GM21381 (cell line): ENCODE measurements at regions not wholly inside any gene's neighbourhood (a gene's known extent, or its start where the extent isn't known, plus 50 kb on each side); places are given as distances from the start of the nearest gene placed in this dataset.
"Not testable (repeated sequence)": the region's sequence is repeated elsewhere in the genome, so short reads cannot be mapped to it uniquely, and the experiment has no call there.

Experiments
- ATAC-seq: cut with Tn5 transposase; IDR thresholded peaks from one replicate; pipeline ENCODE4 v1.9.1; 2021; ENCODE audit warnings: mild to moderate bottlenecking, moderate library complexity; ENCODE audit not compliant: unreplicated experiment

DNA sequence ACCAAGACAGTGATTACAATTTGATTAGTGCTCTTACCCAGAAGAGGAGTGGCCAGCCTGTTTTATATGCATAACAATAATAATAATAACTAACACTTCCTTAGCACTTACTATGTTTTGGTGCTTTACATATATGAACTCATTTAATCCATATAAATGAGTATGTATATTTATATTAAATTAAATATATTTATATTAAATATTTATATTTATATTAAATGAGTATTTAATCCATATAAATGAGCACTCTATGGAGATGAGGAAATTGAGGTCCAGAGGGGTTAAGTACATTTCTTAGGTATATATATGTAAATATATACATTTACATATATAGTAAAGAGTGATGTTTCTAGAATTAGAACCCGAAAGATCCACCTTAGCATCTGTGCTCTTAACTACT, 673.9 kb upstream of the ACVR2A start:
- no peak for ATAC-seq

DNA sequence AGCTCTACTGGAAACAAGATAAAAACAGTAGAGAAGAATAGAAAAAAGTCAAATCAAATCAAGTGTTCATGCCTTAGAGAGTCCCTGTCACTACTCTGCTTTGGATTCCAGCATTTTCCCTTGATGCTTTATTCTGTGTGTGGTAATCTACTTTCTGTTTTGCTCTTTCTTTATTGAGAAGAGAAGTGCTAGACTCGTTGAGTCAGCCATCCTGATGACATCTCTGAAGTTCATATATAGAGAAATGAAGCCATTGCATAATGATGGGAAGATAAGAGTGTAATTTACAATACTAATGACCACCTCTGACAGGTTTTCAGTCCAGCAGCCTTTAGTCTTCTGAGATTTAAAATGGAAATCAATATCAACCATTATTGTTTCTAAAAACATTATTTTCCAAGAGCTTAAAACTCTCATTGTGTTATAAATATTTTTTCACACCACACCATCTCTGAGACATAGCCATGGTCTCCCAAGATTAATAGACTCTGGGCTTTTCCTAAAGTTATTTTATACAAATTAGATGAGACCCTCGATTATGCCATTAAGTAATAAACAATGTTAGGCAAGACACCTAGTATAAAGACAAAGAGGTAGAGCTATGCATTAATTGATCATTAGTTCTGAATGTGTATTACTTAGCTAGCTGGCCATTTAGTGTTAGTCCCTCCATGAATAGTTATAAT, 679.0 kb upstream of the ACVR2A start:
- ATAC-seq: no peak

DNA sequence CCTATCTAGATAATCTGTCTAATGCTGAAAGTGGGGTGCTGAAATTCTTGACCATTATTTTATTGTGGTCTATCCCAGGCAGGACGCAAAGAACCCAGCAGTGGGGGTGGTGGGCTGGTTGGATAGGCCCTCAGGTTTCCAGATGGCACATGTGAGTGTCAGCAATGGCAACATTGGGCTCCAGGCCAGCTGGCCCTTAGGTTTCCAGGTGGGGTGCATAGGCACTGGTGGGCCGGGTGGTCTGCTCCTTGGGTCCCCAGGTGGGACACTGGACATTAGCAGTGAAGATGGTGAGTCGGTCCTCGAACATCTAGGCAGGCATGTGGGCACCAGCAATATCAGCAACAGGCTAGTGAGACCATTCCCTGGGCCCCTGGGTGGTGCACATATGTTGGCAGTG, 680.3 kb upstream of the ACVR2A start:
- no peak for ATAC-seq

DNA sequence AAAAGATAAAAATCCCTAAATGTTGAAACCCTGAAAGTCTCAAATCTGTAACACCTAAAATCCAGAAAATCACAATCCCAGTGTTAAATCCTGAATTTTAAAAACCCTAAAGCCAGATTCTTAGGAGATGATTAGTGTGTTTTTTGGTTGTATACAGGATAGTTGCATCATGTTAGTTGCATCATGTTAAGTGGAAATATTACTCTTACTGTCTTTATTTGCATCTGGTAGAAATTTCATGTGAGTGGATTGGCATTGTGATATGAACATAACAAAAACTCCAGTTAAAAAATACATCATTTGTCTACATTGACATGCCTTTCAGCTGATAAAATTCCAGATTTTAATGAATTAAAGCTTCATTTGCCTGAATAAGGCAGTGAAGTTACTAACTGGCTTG, 683.1 kb upstream of the ACVR2A start:
- no peak for ATAC-seq

DNA sequence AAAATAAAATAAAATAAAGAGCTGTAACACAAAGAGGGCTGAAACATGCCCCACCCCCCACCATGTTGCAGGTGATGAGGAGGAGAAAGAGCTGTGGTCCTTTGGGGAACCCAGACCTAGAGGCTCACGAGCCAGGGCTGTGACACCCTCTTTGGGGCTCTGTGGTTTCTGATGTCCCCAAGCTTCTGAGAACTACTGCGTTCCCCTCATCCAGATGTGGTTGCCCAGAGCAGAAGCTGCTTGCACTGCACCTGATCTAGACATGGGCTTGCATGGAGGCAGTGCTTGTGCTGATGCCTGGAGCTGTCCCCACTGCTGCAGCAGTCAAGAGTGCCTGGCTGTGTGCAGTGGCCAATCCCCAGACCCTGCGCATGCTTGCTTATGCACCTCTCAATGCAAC, 687.9 kb upstream of the ACVR2A start:
- no peak for ATAC-seq

DNA sequence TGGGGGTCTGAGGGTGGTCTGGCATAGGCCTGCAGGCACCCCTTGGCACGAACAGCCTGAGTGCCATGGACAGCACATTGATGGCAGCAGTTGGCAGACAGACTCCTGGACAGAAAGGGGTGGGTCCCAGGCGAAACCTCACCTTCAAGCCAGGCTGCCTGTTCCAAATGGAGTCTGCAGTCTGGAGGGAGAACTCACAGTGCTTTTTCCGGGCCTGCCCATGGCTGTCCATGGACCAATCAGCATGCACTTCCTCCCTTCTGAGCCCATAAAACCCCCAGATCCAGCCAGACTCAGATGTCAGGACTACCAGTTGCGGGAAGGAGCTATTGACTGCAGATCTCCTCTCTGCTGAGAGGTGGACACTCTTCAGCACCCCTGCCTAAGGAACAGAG, 694.6 kb upstream of the ACVR2A start:
- no peak for ATAC-seq

DNA sequence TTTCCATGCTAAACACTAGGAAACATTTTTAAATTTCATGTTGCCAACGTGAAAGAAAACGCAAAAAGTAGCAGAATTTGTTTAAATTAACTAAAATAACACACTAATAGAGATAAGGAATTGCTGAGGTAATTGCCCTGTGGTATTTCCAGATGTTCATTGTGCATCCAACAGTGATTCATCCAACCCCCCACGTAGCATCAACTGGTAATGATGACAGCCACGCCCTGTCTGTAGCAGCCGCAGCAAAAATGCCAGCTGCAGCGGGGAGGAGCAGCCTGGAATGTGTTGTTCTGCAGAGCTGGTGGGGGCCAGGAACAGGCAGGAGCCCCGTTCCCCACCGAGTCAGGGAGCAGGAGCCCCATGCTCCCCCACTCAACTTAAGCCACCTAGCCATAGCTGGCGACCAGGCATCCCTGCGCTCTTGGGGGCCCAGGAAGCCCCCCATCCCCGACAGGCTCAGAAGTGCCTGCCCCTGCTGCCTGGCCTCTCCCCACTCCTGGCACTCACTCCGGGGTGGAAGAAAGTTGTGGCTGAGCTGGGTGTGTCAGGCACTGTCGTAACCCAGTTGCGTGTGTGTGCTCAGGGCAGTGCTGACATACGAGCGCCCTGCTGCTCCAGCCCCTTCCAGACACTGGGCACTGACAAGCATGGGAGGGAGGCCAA, 695.1 kb upstream of the ACVR2A start:
- ATAC-seq: no peak

DNA sequence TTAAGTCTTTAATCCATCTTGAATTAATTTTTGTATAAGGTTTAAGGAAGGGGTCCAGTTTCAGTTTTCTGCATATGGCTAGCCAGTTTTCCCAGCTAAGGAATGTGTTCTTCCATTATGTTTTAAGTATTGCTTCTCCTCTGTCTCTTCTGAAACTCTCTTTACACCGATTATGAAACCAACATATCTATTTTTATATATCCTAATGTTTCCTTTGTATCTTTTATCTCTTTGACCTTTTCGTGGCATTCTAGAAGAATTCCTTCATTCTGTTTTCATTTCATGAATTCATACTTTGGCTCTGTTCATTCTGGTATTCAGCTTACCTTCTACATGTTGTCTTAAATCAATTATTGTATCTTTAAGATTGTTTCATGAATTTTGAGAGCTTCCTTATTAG, 697.0 kb upstream of the ACVR2A start:
- ATAC-seq: no peak

DNA sequence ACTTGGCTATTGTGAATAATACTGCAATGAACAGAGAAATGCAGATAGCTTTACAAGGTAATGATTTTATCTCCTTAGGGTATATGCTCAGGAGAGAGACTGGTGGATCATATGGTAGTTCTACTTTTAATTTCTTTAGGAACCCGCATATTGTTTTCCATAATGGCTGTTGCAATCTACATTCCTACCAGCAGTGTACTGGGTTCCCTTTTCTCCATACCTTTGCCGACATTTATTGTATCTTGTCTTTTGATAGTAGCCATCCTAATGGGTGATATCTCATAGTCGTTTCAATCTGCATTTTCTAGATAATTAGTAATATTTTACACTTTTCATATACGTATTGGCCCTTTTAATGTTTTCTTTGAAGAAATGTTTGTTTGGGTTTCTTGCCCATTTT, 702.9 kb upstream of the ACVR2A start:
- no peak for ATAC-seq

DNA sequence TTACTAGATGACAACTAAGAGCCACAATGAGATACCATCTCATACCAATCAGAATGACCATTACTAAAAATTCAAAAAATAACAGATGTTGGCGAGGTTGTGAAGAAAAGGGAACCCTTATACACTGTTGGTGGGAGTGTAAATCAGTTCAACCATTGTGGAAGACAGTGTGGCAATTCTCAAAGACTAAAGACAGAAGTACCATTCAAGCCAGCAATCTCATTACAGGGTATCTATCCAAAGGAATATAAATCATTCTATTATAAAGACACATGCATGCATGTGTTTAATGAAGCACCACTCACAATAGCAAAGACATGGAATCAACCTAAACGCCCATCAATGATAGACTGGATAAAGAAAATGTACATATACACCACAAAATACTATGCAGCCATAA, 705.1 kb upstream of the ACVR2A start:
- ATAC-seq: not testable (repeated sequence)

DNA sequence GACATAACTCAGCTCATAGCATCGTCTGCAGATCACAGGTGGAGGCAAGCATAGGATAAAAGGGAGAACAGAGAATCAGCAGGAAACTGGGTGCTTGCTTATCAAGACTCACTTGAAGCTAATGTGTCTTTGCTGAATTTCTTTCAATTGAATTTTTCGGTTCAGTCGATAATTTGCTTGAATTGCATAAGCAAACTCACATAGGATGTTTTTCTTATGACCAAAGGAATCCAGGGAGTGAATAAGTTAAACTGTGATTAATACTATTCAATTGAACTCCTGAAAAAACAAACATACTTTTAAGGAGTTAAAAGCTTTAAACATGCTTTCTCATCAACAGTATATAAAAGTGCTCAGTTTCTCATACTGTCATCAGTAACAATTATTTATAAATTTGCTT, 707.1 kb upstream of the ACVR2A start:
- no peak for ATAC-seq

DNA sequence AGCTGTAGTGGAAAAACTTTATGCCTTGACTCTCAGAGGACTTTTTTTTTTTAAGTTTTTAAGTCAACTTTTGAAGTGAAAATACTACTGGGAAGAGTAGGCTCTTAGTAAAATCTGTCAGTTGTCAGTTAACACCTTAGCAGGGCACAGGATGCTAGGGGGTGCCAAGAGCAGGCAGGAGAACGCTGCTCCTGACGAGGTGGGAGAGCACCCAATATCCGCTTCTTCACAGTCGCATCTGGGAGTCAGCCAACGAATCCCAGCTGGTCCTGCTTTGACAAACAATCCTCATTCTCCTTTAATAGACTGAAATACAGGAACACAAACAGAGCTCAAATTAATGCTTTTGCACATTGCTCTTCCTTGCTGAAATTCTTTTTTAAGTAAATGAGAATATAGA, 709.5 kb upstream of the ACVR2A start:
- no peak for ATAC-seq

DNA sequence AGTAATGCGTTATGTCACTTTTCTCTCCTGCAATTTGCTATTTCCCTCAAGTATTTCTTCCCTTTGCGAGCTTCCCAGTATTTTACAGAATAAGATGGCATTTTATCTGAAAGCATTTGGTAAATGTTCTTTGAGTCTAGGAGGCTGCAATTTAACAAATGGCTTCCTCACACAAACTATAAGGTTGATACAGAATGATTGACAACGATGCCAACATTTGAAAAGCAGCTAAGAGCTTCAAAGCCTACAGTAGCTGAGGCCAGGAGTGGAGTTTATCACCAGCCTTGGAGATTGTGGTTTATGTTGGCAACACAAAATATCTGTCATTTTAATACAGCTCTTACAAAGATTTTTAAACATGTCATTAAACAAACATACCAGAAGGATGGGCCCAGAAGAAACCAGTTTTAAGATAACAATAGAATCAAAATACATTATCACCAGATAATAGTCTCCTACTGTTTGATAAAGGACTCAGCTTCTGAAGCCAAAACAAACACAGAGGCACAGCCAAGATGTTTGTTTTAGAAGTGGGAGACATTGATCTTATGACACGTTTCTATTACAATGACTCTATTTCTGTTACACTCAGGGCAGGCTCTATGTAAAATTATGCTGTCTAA, 711.4 kb upstream of the ACVR2A start:
- no peak for ATAC-seq

DNA sequence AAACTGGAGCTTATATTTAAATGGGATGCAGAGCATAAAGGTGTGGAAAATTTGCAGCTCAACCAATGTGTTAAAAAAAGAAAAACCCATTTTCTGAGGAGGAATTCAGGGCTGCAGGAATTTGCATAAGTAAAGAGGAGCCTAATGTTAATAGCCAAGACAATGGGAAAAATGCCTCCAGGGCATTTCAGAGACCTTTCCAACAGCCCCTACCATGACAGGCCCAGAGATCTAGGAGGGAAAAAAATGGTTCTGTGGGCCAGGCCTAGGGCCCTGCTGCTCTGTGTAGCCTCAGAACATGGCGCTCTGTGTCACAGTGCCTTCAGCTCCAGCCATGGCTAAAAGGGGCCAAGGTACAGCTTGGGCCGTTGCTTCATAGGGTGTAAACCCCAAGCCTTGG, 719.7 kb upstream of the ACVR2A start:
- ATAC-seq: no peak

DNA sequence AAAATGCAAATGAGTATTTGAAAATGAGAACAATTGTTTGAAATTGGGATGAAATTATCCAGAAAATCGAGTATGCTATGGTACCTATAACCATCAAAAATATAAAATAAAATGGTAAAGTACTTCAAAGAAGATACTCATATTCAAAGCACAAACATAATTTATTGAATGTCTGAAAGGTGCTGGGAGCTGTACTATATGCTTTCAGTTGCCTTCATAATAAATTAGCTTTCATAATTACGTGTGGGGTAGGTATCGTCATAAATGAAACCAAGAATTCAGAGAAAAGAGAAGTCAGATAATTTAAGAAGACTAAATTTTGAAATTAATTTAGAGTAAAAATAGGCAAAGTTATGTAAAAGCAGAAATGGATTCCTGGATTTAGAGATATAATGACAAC, 721.9 kb upstream of the ACVR2A start:
- ATAC-seq: no peak

DNA sequence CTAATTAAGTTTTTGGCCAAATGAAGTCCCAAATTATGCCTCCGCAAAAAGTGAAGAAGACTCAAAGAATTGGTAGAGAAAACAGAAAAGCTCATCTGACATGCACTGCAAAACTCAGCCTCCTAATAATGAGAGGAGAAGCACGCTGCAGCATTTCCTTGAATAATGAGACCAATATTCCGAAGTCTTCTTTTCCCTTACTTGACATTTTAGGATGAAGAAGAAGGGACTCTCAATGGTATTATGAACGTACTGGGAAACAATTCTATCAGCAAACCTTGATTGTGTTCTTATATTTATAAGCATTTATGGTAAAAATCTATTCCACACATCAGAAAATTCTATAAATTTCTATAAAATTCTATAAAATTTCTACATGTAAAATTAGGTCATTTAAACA, 733.9 kb upstream of the ACVR2A start:
- no peak for ATAC-seq

DNA sequence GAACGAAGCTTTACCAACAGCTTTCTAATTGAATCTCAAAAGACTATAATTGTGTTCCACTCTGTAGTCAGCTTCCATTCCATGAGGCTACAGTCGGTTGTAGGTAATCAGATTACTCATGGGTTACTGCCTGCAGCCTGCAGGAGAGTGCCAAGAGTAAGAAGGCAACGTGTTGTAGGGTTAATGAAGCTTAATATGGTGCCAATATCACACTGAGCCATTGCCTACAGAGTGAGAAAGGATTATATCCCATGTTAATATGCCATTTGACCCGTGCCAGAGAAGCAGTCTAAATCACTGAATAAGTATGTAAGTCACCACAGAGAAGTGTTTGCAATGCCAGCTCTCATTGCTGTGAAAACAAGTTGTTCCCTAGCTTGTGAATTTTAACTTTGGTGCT, 734.5 kb upstream of the ACVR2A start:
- no peak for ATAC-seq

DNA sequence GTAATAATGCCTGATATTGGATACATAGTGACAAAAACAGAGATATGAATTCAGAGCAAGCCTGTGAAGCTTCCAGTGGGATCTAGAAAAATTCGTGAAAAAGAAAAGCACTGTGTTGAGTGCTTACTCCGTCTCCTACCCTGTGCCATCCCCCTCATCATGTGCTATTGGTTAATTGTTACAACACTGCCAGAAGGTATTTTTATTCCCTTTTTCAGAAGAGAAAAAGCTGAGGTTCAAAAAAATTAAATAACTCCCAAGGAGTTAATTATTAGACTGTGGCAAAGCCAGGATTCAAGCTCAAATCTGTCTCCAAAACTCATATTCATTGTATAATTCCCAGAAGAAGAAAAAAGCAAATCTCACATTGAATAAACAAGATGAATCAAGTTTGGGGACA, 735.5 kb upstream of the ACVR2A start:
- no peak for ATAC-seq

DNA sequence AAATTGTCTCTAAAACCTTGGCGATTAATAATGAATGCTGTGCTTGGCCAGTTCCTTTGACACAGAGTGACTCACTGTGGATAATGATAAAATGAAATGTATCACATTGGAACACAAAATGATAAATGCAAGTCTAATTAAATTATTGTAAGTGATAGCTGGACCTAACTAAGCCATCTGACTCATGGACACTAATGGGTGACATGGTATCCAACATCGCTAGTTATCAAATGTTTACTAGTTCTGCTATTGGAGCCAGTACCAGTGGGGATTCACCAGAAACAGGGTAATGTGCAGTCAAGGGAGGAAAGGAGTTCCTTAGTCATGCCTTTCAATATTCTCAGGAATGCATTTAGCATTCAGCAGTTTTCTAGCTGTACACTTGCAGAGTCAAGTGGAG, 736.3 kb upstream of the ACVR2A start:
- no peak for ATAC-seq

DNA sequence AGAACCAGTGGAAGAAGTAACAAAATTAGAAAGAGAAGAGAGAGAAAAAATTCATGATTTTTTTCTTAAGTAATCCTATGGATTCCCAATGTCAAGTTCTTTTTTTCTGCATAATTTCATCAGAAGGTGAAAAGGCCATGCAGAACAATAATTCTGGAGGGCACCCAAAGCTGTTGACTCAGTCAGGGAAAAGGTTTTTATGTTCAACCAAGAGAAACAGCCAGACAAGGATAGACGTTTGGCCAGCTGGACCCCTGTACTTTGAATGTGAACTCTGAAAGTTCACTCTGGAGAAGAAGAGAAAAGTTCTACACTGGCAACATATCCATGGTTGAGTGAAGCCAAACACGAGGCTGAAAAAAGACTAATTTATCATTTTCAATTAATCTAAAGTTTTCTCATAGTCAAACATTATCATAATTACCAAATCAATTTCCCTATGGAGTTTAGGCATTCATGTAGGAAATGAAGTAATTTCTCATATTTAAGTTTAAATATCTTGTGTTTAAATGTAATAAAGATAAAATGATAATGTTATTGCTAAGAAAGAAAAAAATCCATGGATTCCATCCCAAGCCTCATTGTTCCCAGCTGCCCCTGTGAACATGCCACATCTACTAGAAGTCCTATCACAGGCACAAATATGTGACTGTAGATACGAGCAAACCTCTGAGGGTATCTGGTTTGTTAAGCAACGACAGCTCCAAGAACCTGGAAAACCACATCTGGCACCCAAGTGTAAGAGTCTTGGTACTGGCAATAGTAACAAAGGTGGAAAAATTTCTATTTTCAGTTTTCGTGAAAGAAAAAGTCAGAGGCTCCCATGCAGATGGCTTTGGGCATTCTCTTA, 742.7 kb upstream of the ACVR2A start:
- ATAC-seq: no peak

DNA sequence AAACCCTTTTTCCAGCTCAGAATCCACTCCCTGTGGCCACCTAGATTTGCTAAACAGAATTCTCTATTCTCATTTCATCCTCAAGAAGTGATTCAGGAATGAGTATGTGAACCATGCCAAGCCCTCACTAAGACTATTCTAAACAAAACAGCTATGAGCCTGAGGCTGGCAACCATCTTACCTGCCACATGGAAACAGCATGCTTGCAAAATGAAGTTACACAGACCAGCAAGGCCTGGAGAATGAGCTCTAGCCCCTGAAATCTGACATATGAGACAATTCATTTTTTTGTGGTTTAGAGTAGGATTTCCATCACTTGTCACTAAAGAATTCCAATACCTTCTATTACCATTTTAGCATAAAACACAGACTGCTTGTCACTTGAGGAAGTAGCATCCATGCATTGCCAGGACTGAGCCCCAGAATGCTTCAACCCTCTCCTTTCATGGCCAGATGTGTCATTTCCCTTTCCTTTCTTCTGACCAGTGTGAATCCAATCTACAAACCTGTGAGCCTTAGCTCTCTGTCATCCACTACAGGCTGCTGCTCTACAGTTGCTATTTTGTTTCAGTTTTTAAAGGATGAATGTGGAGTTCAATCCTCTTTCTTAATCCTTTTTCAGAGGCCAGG, 744.3 kb upstream of the ACVR2A start:
- no peak for ATAC-seq
